Smooth muscle cell (in vitro differentiated cells): ENCODE measurements at regions not wholly inside any gene's neighbourhood (a gene's known extent, or its start where the extent isn't known, plus 50 kb on each side); places are given as distances from the start of the nearest gene placed in this dataset.
"Not testable (repeated sequence)": the region's sequence is repeated elsewhere in the genome, so short reads cannot be mapped to it uniquely, and the experiment has no call there.

ENCODE experiments used
- DNase-seq: peaks from one replicate; lab custom pipeline; 2025; ENCODE audit not compliant: unreplicated experiment; lab: John Stamatoyannopoulos, UW
- H2AFZ ChIP-seq: fragments of 200-600 bp; sonication (generic); 2 replicates; pipeline ENCODE4 v1.6.0; 2016; ENCODE audit warnings: antibody characterized with exemption, low read depth, mild to moderate bottlenecking
- H3F3A ChIP-seq: fragments of 200-600 bp; sonication (generic); 2 replicates; pipeline ENCODE4 v1.6.0; 2017; ENCODE audit warnings: antibody characterized with exemption, low read depth
- H3K27ac ChIP-seq: fragments of 200-600 bp; sonication (generic); 2 replicates; pipeline ENCODE4 v1.5.1; 2016; ENCODE audit warnings: low read depth, mild to moderate bottlenecking
- H3K27me3 ChIP-seq: fragments of 200-600 bp; sonication (generic); 2 replicates; pipeline ENCODE4 v1.6.1; 2016; ENCODE audit warnings: low read depth, mild to moderate bottlenecking
- H3K36me3 ChIP-seq: fragments of 200-600 bp; sonication (generic); 2 replicates; pipeline ENCODE4 v1.5.1; 2016; ENCODE audit warnings: low read depth
- H3K4me1 ChIP-seq: fragments of 200-600 bp; sonication (generic); 2 replicates; pipeline ENCODE4 v1.5.1; 2016; ENCODE audit warnings: low read depth
- H3K4me2 ChIP-seq: fragments of 200-600 bp; sonication (generic); 2 replicates; pipeline ENCODE4 v1.6.0; 2016; ENCODE audit warnings: mild to moderate bottlenecking
- H3K4me3 ChIP-seq: fragments of 200-600 bp; sonication (generic); 2 replicates; pipeline ENCODE4 v1.5.1; 2016; ENCODE audit warnings: mild to moderate bottlenecking
- H3K79me2 ChIP-seq: fragments of 200-600 bp; sonication (generic); 2 replicates; pipeline ENCODE4 v1.6.0; 2016; ENCODE audit warnings: low read depth, mild to moderate bottlenecking
- H3K9ac ChIP-seq: fragments of 200-600 bp; sonication (generic); 2 replicates; pipeline ENCODE4 v1.6.0; 2016; ENCODE audit warnings: low read depth
- H3K9me3 ChIP-seq: fragments of 200-600 bp; sonication (generic); replicated peaks from 2 replicates; pipeline ENCODE4 v1.5.1; 2016; ENCODE audit warnings: low read depth
- H4K20me1 ChIP-seq: fragments of 200-600 bp; sonication (generic); 2 replicates; pipeline ENCODE4 v1.6.0; 2016; ENCODE audit warnings: low read depth
- CTCF ChIP-seq: fragments of 200-600 bp; sonication (generic); IDR thresholded peaks from 2 replicates; pipeline ENCODE4 v1.5.1; 2017; ENCODE audit warnings: borderline replicate concordance, mild to moderate bottlenecking, antibody characterized with exemption; ENCODE audit not compliant: insufficient read depth, poor library complexity, severe bottlenecking
- WGBS: methylation state at CpG from one replicate; pipeline ENCODE4 v1.1.7; 2016; ENCODE audit warnings: low lambda C conversion rate; 5-methylcytosine and 5-hydroxymethylcytosine counted together

GRCh38 chr3:34890247-34890646 is 749.1 kb upstream of the ARPP21 start:
- WGBS: 80% methylated on average over 1 of the region's 1 CpG
- no peaks in the 10 kb centered on the region for H3K36me3 ChIP-seq
- no peak for DNase-seq
- H4K20me1 ChIP-seq: no peaks in the 10 kb centered on the region
- no peak for TF ChIP-seq CTCF
- no peaks in the 10 kb centered on the region for H3K79me2 ChIP-seq
- no peak overlapping the region for H3K4me3 ChIP-seq
- no peak overlapping the region for H2AFZ ChIP-seq
- no peaks in the 10 kb centered on the region for H3K4me1 ChIP-seq
- H3K4me2 ChIP-seq: no peak overlapping the region
- H3K27ac ChIP-seq: no peak overlapping the region
- no peaks in the 10 kb centered on the region for H3K27me3 ChIP-seq
- H3F3A ChIP-seq: no peaks in the 10 kb centered on the region
- H3K9ac ChIP-seq: no peak overlapping the region
- no peaks in the 10 kb centered on the region for H3K9me3 ChIP-seq

- no peaks in the 10 kb centered on the region for H4K20me1 ChIP-seq
- no peaks in the 10 kb centered on the region for H3K4me1 ChIP-seq
- no peaks in the 10 kb centered on the region for H3F3A ChIP-seq
- no peak overlapping the region for H3K9ac ChIP-seq
- H3K4me2 ChIP-seq: no peak overlapping the region
- no peaks in the 10 kb centered on the region for H3K27me3 ChIP-seq
- no peak overlapping the region for H2AFZ ChIP-seq
- H3K36me3 ChIP-seq: no peaks in the 10 kb centered on the region
- H3K4me3 ChIP-seq: no peak overlapping the region
- WGBS: 89% methylated on average over 3 of the region's 3 CpGs
- TF ChIP-seq CTCF: no peak
- no peaks in the 10 kb centered on the region for H3K79me2 ChIP-seq
- no peak overlapping the region for H3K27ac ChIP-seq
- no peaks in the 10 kb centered on the region for H3K9me3 ChIP-seq
- no peak for DNase-seq
These were observed 747.4 kb upstream of the ARPP21 start for GRCh38 chr3:34891941-34892340.

- DNase-seq: no peak
- H3K4me3 ChIP-seq: no peak overlapping the region
- TF ChIP-seq CTCF: no peak
- H3K4me2 ChIP-seq: no peak overlapping the region
- 84% methylated on average over 1 of the region's 1 CpG for WGBS
- H3K79me2 ChIP-seq: no peaks in the 10 kb centered on the region
- H3K36me3 ChIP-seq: no peaks in the 10 kb centered on the region
- no peak overlapping the region for H3K27ac ChIP-seq
- no peak overlapping the region for H2AFZ ChIP-seq
- H3K4me1 ChIP-seq: no peaks in the 10 kb centered on the region
- H3K27me3 ChIP-seq: no peaks in the 10 kb centered on the region
- H3K9ac ChIP-seq: no peak overlapping the region
- no peaks in the 10 kb centered on the region for H3F3A ChIP-seq
- no peaks in the 10 kb centered on the region for H4K20me1 ChIP-seq
- H3K9me3 ChIP-seq: no peaks in the 10 kb centered on the region
These were observed 743.5 kb upstream of the ARPP21 start for GRCh38 chr3:34895841-34896240.

GRCh38 chr3:34909679-34910078 is 729.6 kb upstream of the ARPP21 start:
- H3K4me1 ChIP-seq, H2AFZ ChIP-seq, H3K36me3 ChIP-seq, H3K27me3 ChIP-seq, H3K9me3 ChIP-seq, H3K79me2 ChIP-seq, H3F3A ChIP-seq, H3K4me2 ChIP-seq, H4K20me1 ChIP-seq, DNase-seq, H3K9ac ChIP-seq, H3K27ac ChIP-seq, H3K4me3 ChIP-seq: not testable (repeated sequence)
- 95% methylated on average over 4 of the region's 4 CpGs for WGBS
